ENCODE measurements at regions not wholly inside any gene's neighbourhood (a gene's known extent, or its start where the extent isn't known, plus 50 kb on each side); places are given as distances from the start of the nearest gene placed in this dataset.
"Not testable (repeated sequence)": the region's sequence is repeated elsewhere in the genome, so short reads cannot be mapped to it uniquely, and the experiment has no call there.

- H3K4me1 Mint-ChIP-seq, result no peaks in the 10 kb centered on the region
- CTCF ChIA-PET, result no interaction called here
- no peaks in the 10 kb centered on the region for H3K9me3 Mint-ChIP-seq
- no peaks in the 10 kb centered on the region for H3K36me3 Mint-ChIP-seq (ENCODE audit: low read depth)
- H3K27ac Mint-ChIP-seq, result no peak overlapping the region
- no peak overlapping the region for H3K4me3 Mint-ChIP-seq
- DNase-seq, result no peak
- peaks cover 3% of the 10 kb centered on the region for H3K27me3 Mint-ChIP-seq
- POLR2A ChIA-PET, result no interaction called here
These were observed 274.4 kb downstream of the KIF20B start for GRCh38 chr10:89975771-89976170.

- Mint-ChIP-seq H3K27ac (no peak overlapping the region), H3K4me1 (no peaks in the 10 kb centered on the region), H3K27me3 (no peaks in the 10 kb centered on the region), H3K9me3 (no peaks in the 10 kb centered on the region), H3K36me3 (ENCODE audit: low read depth) (no peaks in the 10 kb centered on the region), H3K4me3 (no peak overlapping the region)
- POLR2A ChIA-PET, result no interaction called here
- DNase-seq, result no peak
- CTCF ChIA-PET, result no interaction called here
These were observed 276.7 kb downstream of the KIF20B start for GRCh38 chr10:89978081-89978480.

- CTCF ChIA-PET, result no interaction called here
These were observed 278.3 kb downstream of the KIF20B start for GRCh38 chr10:89979726-89980125.

GRCh38 chr10:89980166-89980565 lies 278.8 kb downstream of the KIF20B start:
- no peaks in the 10 kb centered on the region for H3K9me3 Mint-ChIP-seq
- DNase-seq, result no peak
- H3K27me3 Mint-ChIP-seq, result no peaks in the 10 kb centered on the region
- H3K4me1 Mint-ChIP-seq, result no peaks in the 10 kb centered on the region
- ChIA-PET POLR2A (no interaction called here), CTCF (no interaction called here)
- no peaks in the 10 kb centered on the region for H3K36me3 Mint-ChIP-seq (ENCODE audit: low read depth)
- H3K4me3 Mint-ChIP-seq, result no peak overlapping the region
- no peak overlapping the region for H3K27ac Mint-ChIP-seq

More at GRCh38 chr10:89979726-89980125, 278.3 kb downstream of the KIF20B start:
- H3K9me3 Mint-ChIP-seq, result no peaks in the 10 kb centered on the region
- no peaks in the 10 kb centered on the region for H3K27me3 Mint-ChIP-seq
- no peak overlapping the region for H3K27ac Mint-ChIP-seq
- no peaks in the 10 kb centered on the region for H3K36me3 Mint-ChIP-seq (ENCODE audit: low read depth)
- POLR2A ChIA-PET, result no interaction called here
- H3K4me1 Mint-ChIP-seq, result no peaks in the 10 kb centered on the region
- DNase-seq, result no peak
- H3K4me3 Mint-ChIP-seq, result no peak overlapping the region

- Mint-ChIP-seq H3K36me3 (ENCODE audit: low read depth) (no peaks in the 10 kb centered on the region), H3K4me1 (no peaks in the 10 kb centered on the region), H3K27me3 (no peaks in the 10 kb centered on the region), H3K4me3 (no peak overlapping the region), H3K9me3 (no peaks in the 10 kb centered on the region), H3K27ac (no peak overlapping the region)
- CTCF ChIA-PET, result no interaction called here
- POLR2A ChIA-PET, result no interaction called here
- DNase-seq, result no peak
These were observed 280.5 kb downstream of the KIF20B start for GRCh38 chr10:89981891-89982290.

GRCh38 chr10:89985446-89985845 lies 284.1 kb downstream of the KIF20B start:
- Mint-ChIP-seq H3K4me1 (no peaks in the 10 kb centered on the region), H3K9me3 (no peaks in the 10 kb centered on the region), H3K36me3 (ENCODE audit: low read depth) (no peaks in the 10 kb centered on the region), H3K27ac (no peak overlapping the region), H3K4me3 (no peak overlapping the region), H3K27me3 (no peaks in the 10 kb centered on the region)
- DNase-seq, result no peak
- ChIA-PET POLR2A (no interaction called here), CTCF (no interaction called here)

GRCh38 chr10:89988361-89988760 lies 287.0 kb downstream of the KIF20B start:
- H3K36me3 Mint-ChIP-seq (ENCODE audit: low read depth); H3K4me1 Mint-ChIP-seq; H3K4me3 Mint-ChIP-seq; H3K9me3 Mint-ChIP-seq; DNase-seq; H3K27ac Mint-ChIP-seq; H3K27me3 Mint-ChIP-seq; POLR2A ChIA-PET; CTCF ChIA-PET: not testable (repeated sequence)

- Mint-ChIP-seq H3K4me1 (no peaks in the 10 kb centered on the region), H3K4me3 (no peak overlapping the region), H3K9me3 (no peaks in the 10 kb centered on the region), H3K27ac (no peak overlapping the region), H3K36me3 (ENCODE audit: low read depth) (no peaks in the 10 kb centered on the region), H3K27me3 (no peaks in the 10 kb centered on the region)
- POLR2A ChIA-PET, result no interaction called here
- DNase-seq, result no peak
- CTCF ChIA-PET, result no interaction called here
These were observed 291.2 kb downstream of the KIF20B start for GRCh38 chr10:89992575-89992974.

GRCh38 chr10:90007226-90007625 lies 305.8 kb downstream of the KIF20B start:
- no peak overlapping the region for H3K4me3 Mint-ChIP-seq
- no peak for DNase-seq
- POLR2A ChIA-PET, result no interaction called here
- H3K4me1 Mint-ChIP-seq, result no peaks in the 10 kb centered on the region
- H3K27me3 Mint-ChIP-seq, result no peaks in the 10 kb centered on the region
- no peak overlapping the region for H3K27ac Mint-ChIP-seq
- CTCF ChIA-PET, result no interaction called here
- H3K36me3 Mint-ChIP-seq (ENCODE audit: low read depth), result no peaks in the 10 kb centered on the region
- no peaks in the 10 kb centered on the region for H3K9me3 Mint-ChIP-seq

GRCh38 chr10:90011281-90011680 lies 309.9 kb downstream of the KIF20B start:
- DNase-seq; CTCF ChIA-PET; H3K27me3 Mint-ChIP-seq; H3K9me3 Mint-ChIP-seq; H3K27ac Mint-ChIP-seq; POLR2A ChIA-PET; H3K4me1 Mint-ChIP-seq; H3K4me3 Mint-ChIP-seq; H3K36me3 Mint-ChIP-seq (ENCODE audit: low read depth): not testable (repeated sequence)

- Mint-ChIP-seq H3K36me3 (ENCODE audit: low read depth) (no peaks in the 10 kb centered on the region), H3K27ac (no peak overlapping the region), H3K4me1 (no peaks in the 10 kb centered on the region), H3K4me3 (no peak overlapping the region), H3K9me3 (no peaks in the 10 kb centered on the region), H3K27me3 (no peaks in the 10 kb centered on the region)
- ChIA-PET CTCF (no interaction called here), POLR2A (no interaction called here)
- DNase-seq, result no peak
These were observed 317.4 kb downstream of the KIF20B start for GRCh38 chr10:90018819-90019218.

- no peaks in the 10 kb centered on the region for H3K4me1 Mint-ChIP-seq
- no peaks in the 10 kb centered on the region for H3K9me3 Mint-ChIP-seq
- H3K27me3 Mint-ChIP-seq, result no peaks in the 10 kb centered on the region
- H3K36me3 Mint-ChIP-seq (ENCODE audit: low read depth), result no peaks in the 10 kb centered on the region
- no peak overlapping the region for H3K4me3 Mint-ChIP-seq
- ChIA-PET POLR2A (no interaction called here), CTCF (no interaction called here)
- no peak for DNase-seq
- no peak overlapping the region for H3K27ac Mint-ChIP-seq
These were observed 319.1 kb downstream of the KIF20B start for GRCh38 chr10:90020506-90020905.

GRCh38 chr10:90023950-90024349 lies 322.6 kb downstream of the KIF20B start:
- H3K4me3 Mint-ChIP-seq, result no peak overlapping the region
- H3K4me1 Mint-ChIP-seq, result no peaks in the 10 kb centered on the region
- DNase-seq, result no peak
- no peaks in the 10 kb centered on the region for H3K36me3 Mint-ChIP-seq (ENCODE audit: low read depth)
- ChIA-PET POLR2A (no interaction called here), CTCF (no interaction called here)
- H3K27ac Mint-ChIP-seq, result no peak overlapping the region
- no peaks in the 10 kb centered on the region for H3K27me3 Mint-ChIP-seq
- no peaks in the 10 kb centered on the region for H3K9me3 Mint-ChIP-seq

GRCh38 chr10:90028312-90028711 lies 326.9 kb downstream of the KIF20B start:
- DNase-seq, result no peak
- ChIA-PET CTCF (no interaction called here), POLR2A (no interaction called here)
- H3K27ac Mint-ChIP-seq, result no peak overlapping the region
- no peak overlapping the region for H3K4me3 Mint-ChIP-seq
- no peaks in the 10 kb centered on the region for H3K4me1 Mint-ChIP-seq
- H3K27me3 Mint-ChIP-seq, result no peaks in the 10 kb centered on the region
- no peaks in the 10 kb centered on the region for H3K36me3 Mint-ChIP-seq (ENCODE audit: low read depth)
- H3K9me3 Mint-ChIP-seq, result no peaks in the 10 kb centered on the region

- H3K4me1 Mint-ChIP-seq, result no peaks in the 10 kb centered on the region
- H3K9me3 Mint-ChIP-seq, result peaks cover 2% of the 10 kb centered on the region
- no peaks in the 10 kb centered on the region for H3K27me3 Mint-ChIP-seq
- H3K4me3 Mint-ChIP-seq, result no peak overlapping the region
- H3K36me3 Mint-ChIP-seq (ENCODE audit: low read depth), result no peaks in the 10 kb centered on the region
- H3K27ac Mint-ChIP-seq, result no peak overlapping the region
- POLR2A ChIA-PET, result no interaction called here
- no peak for DNase-seq
- CTCF ChIA-PET, result no interaction called here
These were observed 330.4 kb downstream of the KIF20B start for GRCh38 chr10:90031776-90032175.

Measured in activated CD4-positive, alpha-beta memory T cell treated with anti-CD3 and anti-CD28 coated beads, Interleukin-2, amount 10 ng/mL, durations not matched to agents 7 days and 5 days (primary cell).